Gastroesophageal sphincter (tissue), 4 donors: ENCODE measurements at regions not wholly inside any gene's neighbourhood (a gene's known extent, or its start where the extent isn't known, plus 50 kb on each side); places are given as distances from the start of the nearest gene placed in this dataset.

Experiments used
- ATAC-seq: fragments of 150-250 bp; one replicate; pipeline ENCODE4 v1.9.1; 2016; ENCODE audit warnings: mild to moderate bottlenecking, moderate library complexity
- H3K27ac ChIP-seq, 4 donors: fragments of 200-600 bp; sonication (generic) in 3 of 4; 1 replicate in 3 of 4; 2 replicates in 1 of 4; pipeline ENCODE4 v1.5.1; 2016 to 2019
- H3K27me3 ChIP-seq: fragments of 200-600 bp; sonication (generic); one replicate; pipeline ENCODE4 v1.5.1; 2019
- H3K36me3 ChIP-seq, 2 donors: fragments of 200-600 bp; sonication (generic); one replicate each; pipeline ENCODE4 v1.5.1; 2019; ENCODE audit warnings: control low read depth in 1 of 2
- H3K4me1 ChIP-seq, 3 donors: fragments of 200-600 bp; sonication (generic); 1 replicate in 2 of 3; 2 replicates in 1 of 3; pipeline ENCODE4 v1.5.1; 2016 to 2019; ENCODE audit warnings: control low read depth in 2 of 3
- H3K4me3 ChIP-seq, 2 donors: fragments of 200-600 bp; sonication (generic); one replicate each; pipeline ENCODE4 v1.5.1; 2019; ENCODE audit warnings: mild to moderate bottlenecking in 1 of 2, moderate library complexity in 1 of 2
- H3K9me3 ChIP-seq, 3 donors: fragments of 200-600 bp; sonication (generic); one replicate each; pipeline ENCODE4 v1.5.1; 2017 to 2019; ENCODE audit warnings: control low read depth in 2 of 3
- EP300 ChIP-seq: sonication (generic); formaldehyde crosslinking; IDR thresholded peaks from one replicate; pipeline ENCODE4 v1.6.1; 2017; ENCODE audit warnings: antibody characterized with exemption, mild to moderate bottlenecking
- POLR2A ChIP-seq, 2 donors: fragments of 450-650 bp; IDR thresholded peaks; one replicate each; pipeline ENCODE4 v1.6.1; 2017; ENCODE audit warnings: antibody characterized with exemption in 2 of 2, mild to moderate bottlenecking in 2 of 2, moderate library complexity in 1 of 2
- POLR2AphosphoS5 ChIP-seq: sonication (generic); formaldehyde crosslinking; IDR thresholded peaks from one replicate; pipeline ENCODE4 v1.6.1; 2017; ENCODE audit warnings: antibody characterized with exemption
- WGBS, 2 donors: methylation state at CpG; one replicate each; pipeline ENCODE4 v1.1.5; 2018; ENCODE audit warnings: low coverage in 1 of 2; 5-methylcytosine and 5-hydroxymethylcytosine counted together
- TF ChIP-seq, protein P1 (sequence below), 4 experiments: fragments of 200-600 bp in 2 of 4; fragments of 450-650 bp in 2 of 4; sonication (generic) in 1 of 4; IDR thresholded peaks; one replicate each; pipeline ENCODE4 v1.5.1; 2017 to 2019; ENCODE audit warnings: antibody characterized with exemption in 4 of 4, mild to moderate bottlenecking in 2 of 4, moderate library complexity in 2 of 4

GRCh38 chr4:13857800-13858199, 230.3 kb upstream of the BOD1L1 start:
- Histone ChIP-seq H3K4me3 (no peak overlapping the region), H3K36me3 (no peaks in the 10 kb centered on the region), H3K27ac (no peak overlapping the region), H3K4me1 (no peaks in the 10 kb centered on the region), H3K27me3 (no peaks in the 10 kb centered on the region), H3K9me3 (no peaks in the 10 kb centered on the region)
- TF ChIP-seq, protein P1, sequence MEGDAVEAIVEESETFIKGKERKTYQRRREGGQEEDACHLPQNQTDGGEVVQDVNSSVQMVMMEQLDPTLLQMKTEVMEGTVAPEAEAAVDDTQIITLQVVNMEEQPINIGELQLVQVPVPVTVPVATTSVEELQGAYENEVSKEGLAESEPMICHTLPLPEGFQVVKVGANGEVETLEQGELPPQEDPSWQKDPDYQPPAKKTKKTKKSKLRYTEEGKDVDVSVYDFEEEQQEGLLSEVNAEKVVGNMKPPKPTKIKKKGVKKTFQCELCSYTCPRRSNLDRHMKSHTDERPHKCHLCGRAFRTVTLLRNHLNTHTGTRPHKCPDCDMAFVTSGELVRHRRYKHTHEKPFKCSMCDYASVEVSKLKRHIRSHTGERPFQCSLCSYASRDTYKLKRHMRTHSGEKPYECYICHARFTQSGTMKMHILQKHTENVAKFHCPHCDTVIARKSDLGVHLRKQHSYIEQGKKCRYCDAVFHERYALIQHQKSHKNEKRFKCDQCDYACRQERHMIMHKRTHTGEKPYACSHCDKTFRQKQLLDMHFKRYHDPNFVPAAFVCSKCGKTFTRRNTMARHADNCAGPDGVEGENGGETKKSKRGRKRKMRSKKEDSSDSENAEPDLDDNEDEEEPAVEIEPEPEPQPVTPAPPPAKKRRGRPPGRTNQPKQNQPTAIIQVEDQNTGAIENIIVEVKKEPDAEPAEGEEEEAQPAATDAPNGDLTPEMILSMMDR (IDR thresholded peaks at IDR 0.05) = no peak
- no peak for TF ChIP-seq POLR2AphosphoS5
- TF ChIP-seq POLR2A (IDR thresholded peaks at IDR 0.05) = no peak
- TF ChIP-seq EP300 = no peak
- no peak for ATAC-seq

DNA sequence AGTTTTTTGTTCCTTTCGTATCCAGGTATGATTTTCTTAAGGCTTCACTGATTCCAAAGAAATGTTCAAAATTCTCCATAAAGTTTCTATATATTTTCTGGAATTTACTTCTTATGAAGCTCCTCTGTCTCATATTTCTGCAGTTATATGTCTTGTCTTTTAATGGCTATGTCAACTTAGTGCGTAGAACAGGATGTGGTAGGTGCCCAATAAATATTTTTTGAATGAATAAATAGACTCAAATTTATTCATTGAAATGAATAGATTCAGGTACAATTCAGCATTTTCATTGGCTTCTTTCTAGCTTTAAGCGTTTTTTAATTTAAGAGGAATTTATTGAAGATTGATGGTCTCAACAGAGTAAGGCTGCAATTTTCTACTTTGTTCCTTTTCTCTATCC, 231.9 kb upstream of the BOD1L1 start:
- Histone ChIP-seq H3K27ac (no peak overlapping the region), H3K4me3 (no peak overlapping the region), H3K9me3 (no peaks in the 10 kb centered on the region), H3K4me1 (no peaks in the 10 kb centered on the region), H3K27me3 (no peaks in the 10 kb centered on the region), H3K36me3 (no peaks in the 10 kb centered on the region)
- TF ChIP-seq, protein P1 (IDR thresholded peaks at IDR 0.05) = no peak
- no peak for TF ChIP-seq POLR2A (IDR thresholded peaks at IDR 0.05)
- TF ChIP-seq POLR2AphosphoS5 = no peak
- TF ChIP-seq EP300 = no peak
- 83 to 93% methylated on average over 3 of the region's 3 CpGs for WGBS, 2 donors
- ATAC-seq = no peak

GRCh38 chr4:13860126-13860525, 232.6 kb upstream of the BOD1L1 start:
- TF ChIP-seq EP300 (no peak), POLR2AphosphoS5 (no peak), POLR2A (IDR thresholded peaks at IDR 0.05) (no peak)
- TF ChIP-seq, protein P1 (IDR thresholded peaks at IDR 0.05) = no peak
- H3K4me3 ChIP-seq = no peak overlapping the region
- H3K4me1 ChIP-seq = no peaks in the 10 kb centered on the region
- no peak for ATAC-seq
- no peaks in the 10 kb centered on the region for H3K9me3 ChIP-seq
- no peaks in the 10 kb centered on the region for H3K27me3 ChIP-seq
- WGBS, 2 donors = 40 to 70% methylated on average over 1 of the region's 1 CpG
- no peak overlapping the region for H3K27ac ChIP-seq
- H3K36me3 ChIP-seq = no peaks in the 10 kb centered on the region

- Histone ChIP-seq H3K4me3 (no peak overlapping the region), H3K4me1 (no peaks in the 10 kb centered on the region), H3K27ac (no peak overlapping the region), H3K27me3 (no peaks in the 10 kb centered on the region), H3K36me3 (no peaks in the 10 kb centered on the region), H3K9me3 (no peaks in the 10 kb centered on the region)
- TF ChIP-seq POLR2A (IDR thresholded peaks at IDR 0.05) (no peak), POLR2AphosphoS5 (no peak), EP300 (no peak)
- TF ChIP-seq, protein P1 (IDR thresholded peaks at IDR 0.05) = no peak
- WGBS, 2 donors = 76 to 81% methylated on average over 3 to 5 of the region's 7 CpGs
- no peak for ATAC-seq
These were observed 238.5 kb upstream of the BOD1L1 start for GRCh38 chr4:13865871-13866669.

GRCh38 chr4:13866881-13867280, 239.4 kb upstream of the BOD1L1 start:
- no peaks in the 10 kb centered on the region for H3K27me3 ChIP-seq
- H3K4me1 ChIP-seq = no peaks in the 10 kb centered on the region
- H3K9me3 ChIP-seq = no peaks in the 10 kb centered on the region
- no peak for TF ChIP-seq EP300
- 0 to 88% methylated on average over 1 of the region's 1 CpG for WGBS, 2 donors
- no peak for ATAC-seq
- H3K27ac ChIP-seq = no peak overlapping the region
- H3K36me3 ChIP-seq = no peaks in the 10 kb centered on the region
- H3K4me3 ChIP-seq = no peak overlapping the region
